Mesenchymal stem cell (in vitro differentiated cells and primary cell): ENCODE measurements at regions not wholly inside any gene's neighbourhood (a gene's known extent, or its start where the extent isn't known, plus 50 kb on each side); places are given as distances from the start of the nearest gene placed in this dataset.

Experiments
- DNase-seq: peaks from one replicate; pipeline ENCODE4 v3.0.0-alpha.2; 2013
- H2AFZ ChIP-seq: one replicate; pipeline ENCODE4 v1.6.1; 2013; ENCODE audit warnings: low read depth, mild to moderate bottlenecking, control low read depth, inconsistent platforms, low read length, moderate library complexity
- H2AK5ac ChIP-seq: 2 replicates; pipeline ENCODE4 v1.6.1; 2013; ENCODE audit warnings: low read length, moderate library complexity, mild to moderate bottlenecking, inconsistent platforms; ENCODE audit not compliant: severe bottlenecking
- H2BK120ac ChIP-seq: one replicate; pipeline ENCODE4 v1.6.1; 2013; ENCODE audit warnings: low read depth, mild to moderate bottlenecking, inconsistent platforms, low read length, moderate library complexity
- H2BK12ac ChIP-seq, 2 experiments: one replicate each; pipeline ENCODE4 v1.6.1; 2013; ENCODE audit warnings: inconsistent platforms in 2 of 2, low read length in 2 of 2, mild to moderate bottlenecking in 2 of 2, moderate library complexity in 2 of 2, control low read depth in 1 of 2
- H2BK15ac ChIP-seq: one replicate; pipeline ENCODE4 v1.6.1; 2013; ENCODE audit warnings: mild to moderate bottlenecking, low read depth, inconsistent platforms; ENCODE audit not compliant: poor library complexity, severe bottlenecking
- H2BK5ac ChIP-seq: 2 replicates; pipeline ENCODE4 v1.6.1; 2013; ENCODE audit warnings: low read depth, mild to moderate bottlenecking, low read length, control low read depth, inconsistent platforms; ENCODE audit not compliant: poor library complexity, severe bottlenecking
- H3K14ac ChIP-seq, 2 experiments: one replicate each; pipeline ENCODE4 v1.6.1; 2013; ENCODE audit warnings: inconsistent platforms in 2 of 2, low read length in 2 of 2, control low read depth in 1 of 2, mild to moderate bottlenecking in 1 of 2, moderate library complexity in 1 of 2
- H3K18ac ChIP-seq, 2 experiments: one replicate each; pipeline ENCODE4 v1.6.1; 2013; ENCODE audit warnings: inconsistent platforms in 2 of 2, low read length in 2 of 2, control low read depth in 1 of 2, low read depth in 1 of 2, mild to moderate bottlenecking in 1 of 2
- H3K23ac ChIP-seq, 2 experiments: one replicate each; pipeline ENCODE4 v1.6.1; 2013; ENCODE audit warnings: inconsistent platforms in 2 of 2, low read length in 2 of 2, mild to moderate bottlenecking in 2 of 2, moderate library complexity in 2 of 2, control low read depth in 1 of 2
- H3K27ac ChIP-seq: 2 replicates; pipeline ENCODE4 v1.5.1; 2013; ENCODE audit warnings: mild to moderate bottlenecking, moderate library complexity, low read length, control low read depth, inconsistent platforms; ENCODE audit not compliant: poor library complexity, severe bottlenecking
- H3K27me3 ChIP-seq, 2 experiments: 2 replicates each; pipeline versions ENCODE4 v1.6.1 to v1.7.0; 2013; ENCODE audit warnings: low read length in 2 of 2, mild to moderate bottlenecking in 2 of 2, moderate library complexity in 2 of 2, control low read depth in 1 of 2, inconsistent platforms in 1 of 2; ENCODE audit not compliant: control insufficient read depth in 1 of 2, insufficient read depth in 1 of 2
- H3K36me3 ChIP-seq, 2 experiments: 2 replicates each; pipeline versions ENCODE4 v1.6.1 to v1.7.0; 2013; ENCODE audit warnings: low read length in 2 of 2, control low read depth in 1 of 2, inconsistent platforms in 1 of 2, low read depth in 1 of 2, mild to moderate bottlenecking in 1 of 2; ENCODE audit not compliant: insufficient read depth in 2 of 2, control insufficient read depth in 1 of 2
- H3K4ac ChIP-seq, 2 experiments: one replicate each; pipeline ENCODE4 v1.6.1; 2013; ENCODE audit warnings: inconsistent platforms in 2 of 2, low read length in 2 of 2, mild to moderate bottlenecking in 2 of 2, moderate library complexity in 2 of 2, control low read depth in 1 of 2, low read depth in 1 of 2
- H3K4me1 ChIP-seq: 2 replicates; pipeline ENCODE4 v1.6.1; 2013; ENCODE audit warnings: low read depth, low read length, control low read depth; ENCODE audit not compliant: control insufficient read depth, insufficient read depth
- H3K4me2 ChIP-seq: 2 replicates; pipeline ENCODE4 v1.6.1; 2013; ENCODE audit warnings: low read length, mild to moderate bottlenecking, inconsistent platforms; ENCODE audit not compliant: poor library complexity, severe bottlenecking
- H3K4me3 ChIP-seq, 2 experiments: 2 replicates each; pipeline versions ENCODE4 v1.5.1 to v1.7.0; 2013; ENCODE audit warnings: low read length in 2 of 2, mild to moderate bottlenecking in 2 of 2, control low read depth in 1 of 2, low read depth in 1 of 2; ENCODE audit not compliant: insufficient read depth in 1 of 2
- H3K79me1 ChIP-seq: replicated peaks from 2 replicates; pipeline ENCODE4 v1.6.1; 2013; ENCODE audit warnings: mild to moderate bottlenecking, control low read depth, low read length, inconsistent platforms; ENCODE audit not compliant: poor library complexity, severe bottlenecking
- H3K9ac ChIP-seq: 2 replicates; pipeline ENCODE4 v1.7.0; 2013; ENCODE audit warnings: mild to moderate bottlenecking, low read length, moderate library complexity
- H3K9me3 ChIP-seq: 2 replicates; pipeline ENCODE4 v1.7.0; 2013; ENCODE audit warnings: mild to moderate bottlenecking, low read length; ENCODE audit not compliant: control insufficient read depth
- H4K8ac ChIP-seq: one replicate; pipeline ENCODE4 v1.6.1; 2013; ENCODE audit warnings: inconsistent platforms, mild to moderate bottlenecking, low read length, moderate library complexity
- H4K91ac ChIP-seq: one replicate; pipeline ENCODE4 v1.6.1; 2013; ENCODE audit warnings: mild to moderate bottlenecking, low read length, inconsistent platforms
- WGBS: methylation state at CpG from one replicate; pipeline ENCODE4 v1.1.7; 2013; ENCODE audit warnings: mixed read lengths; 5-methylcytosine and 5-hydroxymethylcytosine counted together

DNA sequence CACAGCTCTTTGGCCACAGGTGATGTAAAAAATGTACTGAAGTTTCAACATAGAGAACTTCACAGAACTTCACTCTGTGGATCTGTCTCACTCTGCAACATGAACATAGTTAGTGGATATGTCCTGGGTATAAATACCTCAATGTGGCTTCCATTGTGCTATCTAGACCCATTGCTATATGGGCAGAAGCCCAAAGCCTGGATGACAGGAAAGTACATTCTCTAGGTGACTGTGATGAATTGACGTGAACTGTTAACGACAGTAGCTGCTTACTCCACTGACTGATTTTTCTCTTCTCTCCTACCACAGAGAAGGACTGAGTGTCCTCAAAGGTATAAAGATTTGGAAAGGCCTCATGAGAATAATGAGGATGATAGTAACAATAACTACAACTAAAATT lies 270.1 kb upstream of the FTMT start:
- H3K23ac ChIP-seq, result no peak overlapping the region
- no peak overlapping the region for H3K4ac ChIP-seq
- no peak overlapping the region for H2AFZ ChIP-seq
- no peak overlapping the region for H3K14ac ChIP-seq
- H2BK12ac ChIP-seq, result no peak overlapping the region
- no peaks in the 10 kb centered on the region for H3K9me3 ChIP-seq
- H3K18ac ChIP-seq, result no peak overlapping the region
- H3K36me3 ChIP-seq, result no peaks in the 10 kb centered on the region
- H3K4me3 ChIP-seq, result no peak overlapping the region
- H3K27ac ChIP-seq, result no peak overlapping the region
- no peaks in the 10 kb centered on the region for H3K4me1 ChIP-seq
- no peak overlapping the region for H4K91ac ChIP-seq
- H2BK120ac ChIP-seq, result no peak overlapping the region
- H3K9ac ChIP-seq, result no peak overlapping the region
- no peak overlapping the region for H2BK15ac ChIP-seq
- no peaks in the 10 kb centered on the region for H3K79me1 ChIP-seq
- no peaks in the 10 kb centered on the region for H3K27me3 ChIP-seq
- no peak for DNase-seq
- no peak overlapping the region for H3K4me2 ChIP-seq
- H2BK5ac ChIP-seq, result no peak overlapping the region
- no peak overlapping the region for H2AK5ac ChIP-seq
- 100% methylated on average over 1 of the region's 2 CpGs for WGBS
- H4K8ac ChIP-seq, result no peak overlapping the region

DNA sequence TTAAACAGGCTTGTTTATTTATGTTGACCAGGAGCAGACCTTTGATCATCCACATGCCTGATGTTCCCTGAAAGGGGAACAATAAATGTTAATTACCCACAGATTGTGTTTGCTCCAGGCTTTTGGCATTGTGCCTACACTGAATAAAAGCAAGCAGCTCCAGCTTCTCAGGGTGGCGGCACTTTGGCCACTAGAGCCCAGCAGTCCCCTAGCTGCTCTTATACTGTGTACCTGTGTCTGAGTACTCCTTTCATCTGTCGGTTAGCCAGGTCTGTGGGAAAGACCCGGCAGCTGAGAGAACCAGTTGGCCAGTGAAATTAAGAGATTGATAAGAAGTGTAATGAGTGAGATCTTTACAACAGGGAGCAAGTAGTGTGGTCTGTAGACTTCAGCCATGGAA lies 254.8 kb upstream of the FTMT start:
- no peak overlapping the region for H2BK12ac ChIP-seq
- H3K27ac ChIP-seq, result no peak overlapping the region
- H3K18ac ChIP-seq, result no peak overlapping the region
- no peak overlapping the region for H3K9ac ChIP-seq
- no peak overlapping the region for H4K91ac ChIP-seq
- no peak overlapping the region for H3K23ac ChIP-seq
- no peak overlapping the region for H2AFZ ChIP-seq
- H3K79me1 ChIP-seq, result no peaks in the 10 kb centered on the region
- H3K4ac ChIP-seq, result no peak overlapping the region
- H3K36me3 ChIP-seq, result no peaks in the 10 kb centered on the region
- H2BK5ac ChIP-seq, result no peak overlapping the region
- no peak overlapping the region for H4K8ac ChIP-seq
- no peak overlapping the region for H2AK5ac ChIP-seq
- H3K4me2 ChIP-seq, result no peak overlapping the region
- H3K27me3 ChIP-seq, result no peaks in the 10 kb centered on the region
- H3K14ac ChIP-seq, result no peak overlapping the region
- H3K4me3 ChIP-seq, result no peak overlapping the region
- H3K4me1 ChIP-seq, result no peaks in the 10 kb centered on the region
- no peak for DNase-seq
- 90% methylated on average over 3 of the region's 3 CpGs for WGBS
- H2BK120ac ChIP-seq, result no peak overlapping the region
- H3K9me3 ChIP-seq, result peaks cover 15% of the 10 kb centered on the region
- H2BK15ac ChIP-seq, result no peak overlapping the region

DNA sequence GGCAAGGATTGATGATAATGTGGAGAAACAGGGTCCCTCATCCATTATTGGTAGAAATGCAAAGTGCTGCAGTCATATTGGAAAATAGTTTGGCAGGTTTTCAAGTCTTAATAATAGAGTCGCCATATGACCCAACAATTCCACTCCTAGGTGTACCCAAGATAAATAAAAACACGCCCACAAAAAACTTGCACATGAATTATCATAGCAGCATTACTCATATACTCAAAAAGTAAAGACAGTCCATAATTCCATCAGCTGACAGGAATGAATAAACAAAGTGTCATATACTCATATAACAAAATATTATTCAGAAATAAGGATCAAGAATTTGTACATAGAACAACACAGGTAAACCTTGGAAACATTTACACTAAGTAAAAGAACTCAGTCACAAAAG lies 242.9 kb upstream of the FTMT start:
- H3K36me3 ChIP-seq, result no peaks in the 10 kb centered on the region
- no peaks in the 10 kb centered on the region for H3K9me3 ChIP-seq
- H3K79me1 ChIP-seq, result no peaks in the 10 kb centered on the region
- H2AFZ ChIP-seq, result no peak overlapping the region
- no peaks in the 10 kb centered on the region for H3K4me1 ChIP-seq
- H2BK15ac ChIP-seq, result no peak overlapping the region
- no peak overlapping the region for H2BK12ac ChIP-seq
- no peaks in the 10 kb centered on the region for H3K27me3 ChIP-seq
- no peak for DNase-seq
- H3K27ac ChIP-seq, result no peak overlapping the region
- H4K91ac ChIP-seq, result no peak overlapping the region
- H2BK120ac ChIP-seq, result no peak overlapping the region
- H3K4me2 ChIP-seq, result no peak overlapping the region
- no peak overlapping the region for H3K4ac ChIP-seq
- H2BK5ac ChIP-seq, result no peak overlapping the region
- no peak overlapping the region for H3K4me3 ChIP-seq
- no peak overlapping the region for H2AK5ac ChIP-seq
- no peak overlapping the region for H4K8ac ChIP-seq
- H3K18ac ChIP-seq, result no peak overlapping the region
- no peak overlapping the region for H3K9ac ChIP-seq
- no peak overlapping the region for H3K14ac ChIP-seq
- WGBS, result 97% methylated on average over 2 of the region's 2 CpGs
- H3K23ac ChIP-seq, result no peak overlapping the region

DNA sequence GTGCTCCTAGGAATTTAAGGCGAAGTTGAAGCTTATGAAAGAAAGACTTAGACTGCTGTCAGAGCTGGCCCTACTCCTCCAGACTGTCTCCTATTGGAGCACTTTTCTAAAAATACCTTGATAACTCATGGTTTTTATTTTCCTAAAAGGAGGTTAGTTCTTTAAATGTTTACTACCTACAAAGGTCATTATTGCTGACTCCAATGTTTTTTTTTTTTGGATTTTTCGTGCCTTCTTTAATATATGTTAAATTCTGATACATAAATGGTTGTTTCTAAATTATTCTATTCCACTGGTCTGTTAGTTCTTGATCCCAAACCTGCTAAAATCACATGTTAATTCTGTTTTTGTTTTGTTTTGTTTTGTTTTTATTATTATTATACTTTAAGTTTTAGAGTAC lies 227.6 kb upstream of the FTMT start:
- Histone ChIP-seq H3K4ac (no peak overlapping the region), H3K9me3 (no peaks in the 10 kb centered on the region), H3K79me1 (no peaks in the 10 kb centered on the region), H2AK5ac (no peak overlapping the region), H3K36me3 (no peaks in the 10 kb centered on the region), H2BK120ac (no peak overlapping the region), H3K18ac (no peak overlapping the region), H3K4me2 (no peak overlapping the region), H3K27ac (no peak overlapping the region), H3K4me1 (no peaks in the 10 kb centered on the region), H4K8ac (no peak overlapping the region), H3K23ac (no peak overlapping the region), H3K9ac (no peak overlapping the region), H2BK15ac (no peak overlapping the region), H2BK5ac (no peak overlapping the region), H3K14ac (no peak overlapping the region), H4K91ac (no peak overlapping the region), H3K27me3 (no peaks in the 10 kb centered on the region), H2BK12ac (no peak overlapping the region), H2AFZ (no peak overlapping the region), H3K4me3 (no peak overlapping the region)
- WGBS, result 100% methylated on average over 1 of the region's 2 CpGs
- DNase-seq, result no peak
